H1 (cell line): ENCODE measurements at regions not wholly inside any gene's neighbourhood (a gene's known extent, or its start where the extent isn't known, plus 50 kb on each side); places are given as distances from the start of the nearest gene placed in this dataset.

Experiments used
- CTCF ChIA-PET: fragments of 300-600 bp; sonication (Branson Sonifier 250); formaldehyde crosslinking; loops from one replicate; lab custom pipeline; 2021; ENCODE audit not compliant: partially characterized antibody; lab: Charles Lee
- POLR2A ChIA-PET: fragments of 300-600 bp; sonication (Branson Sonifier 250); formaldehyde crosslinking; loops from one replicate; lab custom pipeline; 2021; ENCODE audit warnings: inconsistent platforms; ENCODE audit not compliant: partially characterized antibody; lab: Charles Lee
- DNase-seq, 2 experiments: peaks; one replicate each; pipeline versions ENCODE4 v3.0.0 to v3.0.0-alpha.2; 2010 to 2022; ENCODE audit warnings: low spot score in 2 of 2, low read depth in 1 of 2, mixed read lengths in 1 of 2
- FAIRE-seq: peaks from 2 replicates; lab custom pipeline; 2011; peaks lifted over from hg19 to GRCh38; lab: Jason Lieb, UNC
- H2AFZ ChIP-seq: 2 replicates; pipeline ENCODE4 v1.8.1; 2012; ENCODE audit warnings: low read length, inconsistent platforms
- H2AK5ac ChIP-seq: 2 replicates; pipeline ENCODE4 v1.6.1; 2013; ENCODE audit warnings: low read depth, low read length
- H2BK120ac ChIP-seq: replicated peaks from 2 replicates; pipeline ENCODE3; 2013; ENCODE audit warnings: low read depth, low read length, inconsistent platforms
- H2BK12ac ChIP-seq: 2 replicates; pipeline ENCODE4 v1.6.1; 2013; ENCODE audit warnings: low read depth, low read length
- H2BK15ac ChIP-seq: 2 replicates; pipeline ENCODE4 v1.6.1; 2013; ENCODE audit warnings: low read length
- H2BK20ac ChIP-seq: 2 replicates; pipeline ENCODE4 v1.6.1; 2013; ENCODE audit warnings: low read length
- H2BK5ac ChIP-seq: 2 replicates; pipeline ENCODE4 v1.6.1; 2013; ENCODE audit warnings: low read depth, low read length
- H3K14ac ChIP-seq: 2 replicates; pipeline ENCODE4 v1.6.1; 2013; ENCODE audit warnings: inconsistent platforms; ENCODE audit not compliant: insufficient read length
- H3K18ac ChIP-seq: 2 replicates; pipeline ENCODE4 v1.6.1; 2013; ENCODE audit warnings: low read length; ENCODE audit errors: extremely low read depth
- H3K23ac ChIP-seq: 2 replicates; pipeline ENCODE4 v1.6.1; 2013; ENCODE audit warnings: inconsistent platforms; ENCODE audit not compliant: insufficient read length
- H3K23me2 ChIP-seq: 2 replicates; pipeline ENCODE4 v1.6.1; 2013; ENCODE audit warnings: low read depth, low read length
- H3K27ac ChIP-seq: 2 replicates; pipeline ENCODE4 v1.6.1; 2011; ENCODE audit warnings: low read depth, low read length, inconsistent platforms
- H3K27me3 ChIP-seq, 4 experiments: replicated peaks in 1 of 4; 1 replicate in 1 of 4; 2 replicates in 3 of 4; pipeline versions ENCODE4 v1.6.1 to v1.8.1; 2011 to 2013; ENCODE audit warnings: low read length in 3 of 4, mild to moderate bottlenecking in 3 of 4, inconsistent platforms in 2 of 4, mixed read lengths in 2 of 4, moderate library complexity in 1 of 4; ENCODE audit not compliant: control insufficient read depth in 3 of 4, insufficient read depth in 3 of 4; ENCODE audit errors: extremely low read depth in 1 of 4
- H3K36me3 ChIP-seq, 4 experiments: 2 replicates each; pipeline versions ENCODE4 v1.6.1 to v1.8.1; 2011 to 2013; ENCODE audit warnings: mild to moderate bottlenecking in 4 of 4, low read length in 3 of 4, moderate library complexity in 2 of 4, control low read depth in 1 of 4, inconsistent platforms in 1 of 4; ENCODE audit not compliant: insufficient read depth in 4 of 4, control insufficient read depth in 2 of 4
- H3K4ac ChIP-seq: replicated peaks from 2 replicates; pipeline ENCODE3; 2013; ENCODE audit warnings: low read length, low read depth, mixed read lengths, inconsistent platforms; ENCODE audit not compliant: insufficient read length
- H3K4me1 ChIP-seq, 4 experiments: replicated peaks in 1 of 4; 1 replicate in 1 of 4; 2 replicates in 3 of 4; pipeline versions ENCODE4 v1.6.1 to v1.8.1; 2011 to 2013; ENCODE audit warnings: low read length in 3 of 4, inconsistent platforms in 2 of 4, mixed read lengths in 1 of 4; ENCODE audit not compliant: insufficient read depth in 4 of 4, control insufficient read depth in 3 of 4
- H3K4me2 ChIP-seq, 2 experiments: 2 replicates each; pipeline versions ENCODE4 v1.6.1 to v1.8.1; 2011 to 2013; ENCODE audit warnings: low read depth in 2 of 2, low read length in 2 of 2, control low read depth in 1 of 2, inconsistent platforms in 1 of 2, mild to moderate bottlenecking in 1 of 2; ENCODE audit not compliant: insufficient read depth in 1 of 2
- H3K4me3 ChIP-seq, 4 experiments: fragments of 200-600, 300-600 bp in 1 of 4; sonication (generic), shearing (Covaris generic), sonication (Bioruptor Twin) in 1 of 4; 2 replicates each; pipeline versions ENCODE4 v1.5.1 to v1.8.1; 2011 to 2016; ENCODE audit warnings: low read length in 4 of 4, low read depth in 3 of 4, control low read depth in 2 of 4, inconsistent platforms in 2 of 4, mild to moderate bottlenecking in 2 of 4, mixed read lengths in 1 of 4, moderate library complexity in 1 of 4; ENCODE audit not compliant: insufficient read depth in 2 of 4; ENCODE audit errors: extremely low read depth in 1 of 4
- H3K56ac ChIP-seq: replicated peaks from 2 replicates; pipeline ENCODE3; 2013; ENCODE audit warnings: low read depth, mild to moderate bottlenecking, mixed read lengths, low read length, inconsistent platforms; ENCODE audit not compliant: insufficient read length
- H3K79me1 ChIP-seq: 2 replicates; pipeline ENCODE4 v1.6.1; 2013; ENCODE audit warnings: low read depth, low read length, control low read depth
- H3K79me2 ChIP-seq, 2 experiments: 2 replicates each; pipeline versions ENCODE4 v1.6.1 to v1.8.1; 2012 to 2013; ENCODE audit warnings: low read length in 2 of 2, mild to moderate bottlenecking in 2 of 2, inconsistent platforms in 1 of 2; ENCODE audit not compliant: insufficient read depth in 2 of 2, control insufficient read depth in 1 of 2
- H3K9ac ChIP-seq, 4 experiments: replicated peaks in 1 of 4; 1 replicate in 1 of 4; 2 replicates in 3 of 4; pipeline versions ENCODE4 v1.6.1 to v1.8.1; 2011 to 2013; ENCODE audit warnings: low read depth in 3 of 4, low read length in 3 of 4, control low read depth in 2 of 4, mild to moderate bottlenecking in 2 of 4, moderate library complexity in 2 of 4, inconsistent platforms in 1 of 4; ENCODE audit errors: extremely low read depth in 1 of 4
- H3K9me3 ChIP-seq, 2 experiments: 2 replicates each; pipeline versions ENCODE4 v1.6.1 to v1.8.1; 2012 to 2013; ENCODE audit warnings: mild to moderate bottlenecking in 2 of 2, moderate library complexity in 2 of 2, control low read depth in 1 of 2, inconsistent platforms in 1 of 2, low read depth in 1 of 2, low read length in 1 of 2, mixed read lengths in 1 of 2; ENCODE audit not compliant: insufficient read depth in 2 of 2
- H4K20me1 ChIP-seq, 2 experiments: replicated peaks in 1 of 2; 2 replicates each; pipeline versions ENCODE3 to v1.8.1; 2011 to 2013; ENCODE audit warnings: inconsistent platforms in 2 of 2, low read length in 2 of 2, mild to moderate bottlenecking in 1 of 2; ENCODE audit not compliant: insufficient read depth in 2 of 2, control insufficient read depth in 1 of 2
- H4K5ac ChIP-seq: 2 replicates; pipeline ENCODE4 v1.6.1; 2013; ENCODE audit warnings: low read length, low read depth, mixed read lengths, inconsistent platforms; ENCODE audit not compliant: insufficient read length
- H4K8ac ChIP-seq: 2 replicates; pipeline ENCODE4 v1.8.0; 2013; ENCODE audit warnings: mild to moderate bottlenecking, moderate library complexity, low read length, inconsistent platforms; ENCODE audit not compliant: insufficient read depth; ENCODE audit errors: extremely low read depth
- H4K91ac ChIP-seq: replicated peaks from 2 replicates; pipeline ENCODE3; 2013; ENCODE audit warnings: low read length, mixed read lengths, inconsistent platforms; ENCODE audit not compliant: insufficient read length
- EP300 ChIP-seq, 2 experiments: IDR thresholded peaks; 1 replicate in 1 of 2; 2 replicates in 1 of 2; pipeline ENCODE4 v1.6.1; 2011 to 2012; ENCODE audit warnings: low read depth in 2 of 2, low read length in 2 of 2, mild to moderate bottlenecking in 2 of 2, borderline replicate concordance in 1 of 2, inconsistent platforms in 1 of 2, moderate library complexity in 1 of 2
- GTF2F1 ChIP-seq: IDR thresholded peaks from 2 replicates; pipeline ENCODE4 v1.6.1; 2012; ENCODE audit warnings: low read depth, low read length, improper control_type of control experiment, borderline replicate concordance
- MAFK ChIP-seq: IDR thresholded peaks from 2 replicates; pipeline ENCODE4 v1.6.1; 2012; ENCODE audit warnings: low read depth, mild to moderate bottlenecking, improper control_type of control experiment, low read length
- RBBP5 ChIP-seq: IDR thresholded peaks from 2 replicates; pipeline ENCODE4 v1.7.1; 2012; ENCODE audit warnings: low read depth, mild to moderate bottlenecking, inconsistent platforms, low read length, moderate library complexity, borderline replicate concordance
- SIRT6 ChIP-seq: IDR thresholded peaks from one replicate; pipeline ENCODE4 v1.7.1; 2012; ENCODE audit warnings: low read length, inconsistent platforms
- SP1 ChIP-seq: IDR thresholded peaks from 2 replicates; pipeline ENCODE4 v1.6.1; 2011; ENCODE audit warnings: low read depth, low read length
- SP2 ChIP-seq: IDR thresholded peaks from 2 replicates; pipeline ENCODE4 v1.6.1; 2012; ENCODE audit warnings: mild to moderate bottlenecking, low read length, inconsistent platforms
- SP4 ChIP-seq: IDR thresholded peaks from 2 replicates; pipeline ENCODE4 v1.6.1; 2012; ENCODE audit warnings: low read length, inconsistent platforms
- WGBS, 2 experiments: shearing (Covaris generic) in 1 of 2; methylation state at CpG; one replicate each; pipeline versions ENCODE4 v1.1.6 to v1.1.7; 2013 to 2015; ENCODE audit warnings: low lambda C conversion rate in 2 of 2, mixed read lengths in 2 of 2, inconsistent platforms in 1 of 2, low coverage in 1 of 2, missing lambda C conversion rate in 1 of 2; ENCODE audit not compliant: insufficient replicate concordance in 2 of 2, insufficient coverage in 1 of 2, insufficient read length in 1 of 2; ENCODE audit errors: extremely low coverage in 1 of 2, missing lambda C conversion rate in 1 of 2; 5-methylcytosine and 5-hydroxymethylcytosine counted together
- TF ChIP-seq, protein P1 (sequence below): IDR thresholded peaks from 2 replicates; pipeline ENCODE4 v1.6.1; 2011; ENCODE audit warnings: low read depth, mild to moderate bottlenecking, low read length; ENCODE audit not compliant: insufficient read depth

DNA sequence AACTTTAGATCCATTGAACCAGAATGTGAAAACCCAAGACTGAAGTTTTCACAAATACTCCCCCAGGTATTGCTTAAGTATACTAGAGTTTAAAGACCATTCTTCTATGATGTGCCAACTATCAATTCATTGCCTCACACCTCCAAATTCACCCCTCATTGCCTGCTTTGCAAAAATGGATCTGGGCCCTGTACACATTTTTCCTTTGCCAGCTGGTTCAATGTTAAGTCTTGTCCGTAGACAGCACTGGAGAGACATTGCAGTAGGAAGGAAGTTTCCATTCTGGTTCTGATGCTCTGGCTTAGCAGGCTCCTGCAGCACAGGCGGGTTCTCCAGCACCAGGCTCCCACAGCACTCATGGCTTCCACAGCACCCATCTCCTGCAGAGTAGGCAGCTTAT, 130.0 kb downstream of the PROX1 start:
- Histone ChIP-seq H3K27ac (no peak overlapping the region), H4K5ac (no peak overlapping the region), H3K4me3 (no peak overlapping the region), H2BK120ac (no peak overlapping the region), H2BK20ac (no peak overlapping the region), H2BK15ac (no peak overlapping the region), H3K36me3 (no peaks in the 10 kb centered on the region), H3K23ac (no peak overlapping the region), H3K23me2 (no peaks in the 10 kb centered on the region), H3K4ac (no peak overlapping the region), H2BK5ac (no peak overlapping the region), H3K9ac (no peak overlapping the region), H2AFZ (no peak overlapping the region), H3K79me1 (no peaks in the 10 kb centered on the region), H2AK5ac (no peak overlapping the region), H4K20me1 (no peaks in the 10 kb centered on the region), H2BK12ac (no peak overlapping the region), H3K14ac (no peak overlapping the region), H3K18ac (no peak overlapping the region), H4K8ac (no peak overlapping the region), H3K27me3 (no peaks in the 10 kb centered on the region; a peak in 1 of 7 replicates), H4K91ac (no peak overlapping the region), H3K79me2 (no peaks in the 10 kb centered on the region), H3K9me3 (peaks cover 10 to 11% of the 10 kb centered on the region in 2 experiments), H3K56ac (no peak overlapping the region), H3K4me1 (no peaks in the 10 kb centered on the region), H3K4me2 (no peak overlapping the region)
- ChIA-PET POLR2A (no interaction called here), CTCF (no interaction called here)
- TF ChIP-seq SP1 (no peak), MAFK (no peak), SP4 (no peak), RBBP5 (no peak), SIRT6 (no peak), EP300 (IDR thresholded peaks at IDR 0.05; ENCODE audit: borderline replicate concordance in 1 of 2, low read depth in 2 of 2, low read length in 2 of 2) (no peak), GTF2F1 (no peak), SP2 (no peak)
- TF ChIP-seq, protein P1, sequence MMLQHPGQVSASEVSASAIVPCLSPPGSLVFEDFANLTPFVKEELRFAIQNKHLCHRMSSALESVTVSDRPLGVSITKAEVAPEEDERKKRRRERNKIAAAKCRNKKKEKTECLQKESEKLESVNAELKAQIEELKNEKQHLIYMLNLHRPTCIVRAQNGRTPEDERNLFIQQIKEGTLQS, result no peak
- 93% methylated on average over 2 of the region's 2 CpGs; no CpG with 5 or more reads in 1 of the 2 experiments for WGBS, 2 experiments
- FAIRE-seq, result no peak
- no peak for DNase-seq
